ENCODE measurements at regions not wholly inside any gene's neighbourhood (a gene's known extent, or its start where the extent isn't known, plus 50 kb on each side); places are given as distances from the start of the nearest gene placed in this dataset.

DNA sequence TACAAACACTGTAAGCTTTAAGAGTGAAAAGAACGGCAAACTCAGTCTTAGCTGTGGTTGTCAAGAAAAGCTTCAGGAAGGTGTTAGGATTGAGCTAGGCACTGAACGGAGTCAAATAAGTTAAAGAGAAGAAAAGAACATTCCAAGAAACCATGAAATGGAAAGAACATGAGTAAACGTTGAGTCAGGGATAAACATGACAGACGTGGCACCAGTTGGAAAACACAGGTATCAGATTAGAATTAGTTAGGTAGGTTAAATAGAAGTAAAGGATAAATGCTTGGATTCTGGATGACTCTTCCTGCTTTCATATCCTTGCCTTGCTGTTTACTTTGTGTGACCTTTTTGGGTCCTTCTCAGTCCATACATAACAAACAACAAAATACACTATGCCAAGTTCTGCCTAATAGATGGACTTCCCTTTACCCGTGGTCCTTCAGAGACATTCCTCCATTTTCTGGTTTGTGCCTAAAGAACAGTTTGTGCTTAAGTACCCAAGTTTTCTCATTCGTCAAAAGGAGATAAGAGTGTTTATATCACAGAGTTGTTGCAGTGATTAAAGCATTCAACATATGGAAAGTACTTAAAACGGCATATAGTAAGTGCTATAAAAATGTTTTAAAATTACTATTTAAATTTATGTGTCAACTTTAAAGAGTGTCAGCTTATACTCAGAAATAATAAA, 446.9 kb downstream of the TMA16 start:
- no peak for TF ChIP-seq POLR2A (IDR thresholded peaks at IDR 0.05)
- TF ChIP-seq, protein P1, sequence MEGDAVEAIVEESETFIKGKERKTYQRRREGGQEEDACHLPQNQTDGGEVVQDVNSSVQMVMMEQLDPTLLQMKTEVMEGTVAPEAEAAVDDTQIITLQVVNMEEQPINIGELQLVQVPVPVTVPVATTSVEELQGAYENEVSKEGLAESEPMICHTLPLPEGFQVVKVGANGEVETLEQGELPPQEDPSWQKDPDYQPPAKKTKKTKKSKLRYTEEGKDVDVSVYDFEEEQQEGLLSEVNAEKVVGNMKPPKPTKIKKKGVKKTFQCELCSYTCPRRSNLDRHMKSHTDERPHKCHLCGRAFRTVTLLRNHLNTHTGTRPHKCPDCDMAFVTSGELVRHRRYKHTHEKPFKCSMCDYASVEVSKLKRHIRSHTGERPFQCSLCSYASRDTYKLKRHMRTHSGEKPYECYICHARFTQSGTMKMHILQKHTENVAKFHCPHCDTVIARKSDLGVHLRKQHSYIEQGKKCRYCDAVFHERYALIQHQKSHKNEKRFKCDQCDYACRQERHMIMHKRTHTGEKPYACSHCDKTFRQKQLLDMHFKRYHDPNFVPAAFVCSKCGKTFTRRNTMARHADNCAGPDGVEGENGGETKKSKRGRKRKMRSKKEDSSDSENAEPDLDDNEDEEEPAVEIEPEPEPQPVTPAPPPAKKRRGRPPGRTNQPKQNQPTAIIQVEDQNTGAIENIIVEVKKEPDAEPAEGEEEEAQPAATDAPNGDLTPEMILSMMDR (IDR thresholded peaks at IDR 0.05), result no peak

Measured in heart left ventricle (tissue), 13 donors.